ENCODE measurements at regions not wholly inside any gene's neighbourhood (a gene's known extent, or its start where the extent isn't known, plus 50 kb on each side); places are given as distances from the start of the nearest gene placed in this dataset.
"Not testable (repeated sequence)": the region's sequence is repeated elsewhere in the genome, so short reads cannot be mapped to it uniquely, and the experiment has no call there.

DNA sequence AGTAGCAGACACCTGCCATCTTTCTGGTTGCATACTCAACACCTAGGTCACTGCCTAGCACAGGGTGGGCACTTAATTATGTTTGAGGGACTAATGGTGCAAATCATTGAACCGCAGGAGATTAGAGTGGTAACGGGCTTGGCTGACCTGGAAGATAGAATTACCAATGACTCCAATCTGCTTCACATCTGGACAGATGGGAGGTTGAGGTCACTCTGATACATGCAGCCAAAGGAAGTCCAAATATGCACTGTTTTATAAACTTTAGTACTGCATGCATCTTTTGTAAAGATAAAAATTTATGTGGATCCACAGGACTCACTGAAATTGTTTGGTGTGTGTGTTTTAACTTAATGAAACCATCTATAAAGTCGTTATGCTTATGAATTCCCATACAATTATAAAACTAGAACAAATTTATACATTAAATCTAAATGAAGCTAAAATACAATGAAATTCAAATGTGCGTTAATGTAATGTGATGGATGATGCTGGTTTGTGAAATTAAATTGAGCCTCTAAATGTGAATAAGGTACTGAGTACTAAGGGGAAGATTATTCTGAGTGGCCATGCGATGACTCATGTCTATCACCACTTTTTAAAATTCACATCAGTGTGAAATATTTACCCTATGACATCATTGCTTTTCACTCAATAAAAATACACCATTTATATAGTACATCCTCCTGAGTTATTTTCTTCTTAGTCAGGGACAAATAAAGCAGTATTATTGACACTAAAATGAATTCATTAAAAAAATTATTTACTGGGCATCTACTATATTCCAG lies 224.7 kb upstream of the FAM78B start:
- ATAC-seq, result no peak

DNA sequence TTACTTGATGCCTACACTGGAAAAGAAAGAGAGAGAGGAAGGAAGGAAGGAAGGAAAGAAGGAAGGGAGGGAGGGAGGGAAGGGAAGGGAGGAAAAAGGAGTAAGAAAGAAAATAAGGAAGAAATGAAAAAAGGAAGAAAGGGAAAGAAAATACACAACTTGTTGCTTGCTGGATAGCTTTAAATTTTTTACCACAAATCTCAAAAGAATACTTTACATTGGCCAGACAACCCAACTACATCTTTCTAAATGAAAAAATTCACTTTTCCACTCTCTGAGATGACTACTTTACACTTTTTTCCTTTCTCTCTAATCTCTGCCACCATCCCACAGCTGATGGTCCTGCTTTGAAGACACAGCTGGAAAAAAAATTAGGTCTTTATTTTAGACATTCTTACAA lies 228.9 kb upstream of the FAM78B start:
- no peak for TF ChIP-seq PPARA (CRISPR knock-in tag; IDR thresholded peaks at IDR 0.05; ENCODE audit: borderline replicate concordance)
- no peak for TF ChIP-seq ZNF70 (CRISPR knock-in tag; IDR thresholded peaks at IDR 0.05)
- TF ChIP-seq, protein P1, sequence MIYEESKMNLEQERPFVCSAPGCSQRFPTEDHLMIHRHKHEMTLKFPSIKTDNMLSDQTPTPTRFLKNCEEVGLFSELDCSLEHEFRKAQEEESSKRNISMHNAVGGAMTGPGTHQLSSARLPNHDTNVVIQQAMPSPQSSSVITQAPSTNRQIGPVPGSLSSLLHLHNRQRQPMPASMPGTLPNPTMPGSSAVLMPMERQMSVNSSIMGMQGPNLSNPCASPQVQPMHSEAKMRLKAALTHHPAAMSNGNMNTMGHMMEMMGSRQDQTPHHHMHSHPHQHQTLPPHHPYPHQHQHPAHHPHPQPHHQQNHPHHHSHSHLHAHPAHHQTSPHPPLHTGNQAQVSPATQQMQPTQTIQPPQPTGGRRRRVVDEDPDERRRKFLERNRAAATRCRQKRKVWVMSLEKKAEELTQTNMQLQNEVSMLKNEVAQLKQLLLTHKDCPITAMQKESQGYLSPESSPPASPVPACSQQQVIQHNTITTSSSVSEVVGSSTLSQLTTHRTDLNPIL (CRISPR knock-in tag; IDR thresholded peaks at IDR 0.05; ENCODE audit: low read depth), result no peak
- no peak for ATAC-seq

More for the DNA sequence above, 224.7 kb upstream of the FAM78B start:
- TF ChIP-seq SNAI2 (CRISPR knock-in tag; IDR thresholded peaks at IDR 0.05) (no peak), ZNF565 (CRISPR knock-in tag; conservative IDR thresholded peaks at IDR 0.05; ENCODE audit: low read depth) (no peak), OSR1 (CRISPR knock-in tag; IDR thresholded peaks at IDR 0.05) (no peak), ISL1 (CRISPR knock-in tag; IDR thresholded peaks at IDR 0.05) (no peak), ZFP3 (CRISPR knock-in tag; IDR thresholded peaks at IDR 0.05) (no peak), ZC3H10 (CRISPR knock-in tag; IDR thresholded peaks at IDR 0.05) (no peak), TCF4 (CRISPR knock-in tag; IDR thresholded peaks at IDR 0.05; ENCODE audit: borderline replicate concordance) (no peak), RARB (CRISPR knock-in tag; IDR thresholded peaks at IDR 0.05) (no peak), PPARA (CRISPR knock-in tag; IDR thresholded peaks at IDR 0.05; ENCODE audit: borderline replicate concordance) (no peak), TOX (CRISPR knock-in tag; IDR thresholded peaks at IDR 0.05; ENCODE audit: borderline replicate concordance) (no peak), POU6F1 (CRISPR knock-in tag; IDR thresholded peaks at IDR 0.05; ENCODE audit: borderline replicate concordance, low read depth) (no peak)
- TF ChIP-seq, protein P2, sequence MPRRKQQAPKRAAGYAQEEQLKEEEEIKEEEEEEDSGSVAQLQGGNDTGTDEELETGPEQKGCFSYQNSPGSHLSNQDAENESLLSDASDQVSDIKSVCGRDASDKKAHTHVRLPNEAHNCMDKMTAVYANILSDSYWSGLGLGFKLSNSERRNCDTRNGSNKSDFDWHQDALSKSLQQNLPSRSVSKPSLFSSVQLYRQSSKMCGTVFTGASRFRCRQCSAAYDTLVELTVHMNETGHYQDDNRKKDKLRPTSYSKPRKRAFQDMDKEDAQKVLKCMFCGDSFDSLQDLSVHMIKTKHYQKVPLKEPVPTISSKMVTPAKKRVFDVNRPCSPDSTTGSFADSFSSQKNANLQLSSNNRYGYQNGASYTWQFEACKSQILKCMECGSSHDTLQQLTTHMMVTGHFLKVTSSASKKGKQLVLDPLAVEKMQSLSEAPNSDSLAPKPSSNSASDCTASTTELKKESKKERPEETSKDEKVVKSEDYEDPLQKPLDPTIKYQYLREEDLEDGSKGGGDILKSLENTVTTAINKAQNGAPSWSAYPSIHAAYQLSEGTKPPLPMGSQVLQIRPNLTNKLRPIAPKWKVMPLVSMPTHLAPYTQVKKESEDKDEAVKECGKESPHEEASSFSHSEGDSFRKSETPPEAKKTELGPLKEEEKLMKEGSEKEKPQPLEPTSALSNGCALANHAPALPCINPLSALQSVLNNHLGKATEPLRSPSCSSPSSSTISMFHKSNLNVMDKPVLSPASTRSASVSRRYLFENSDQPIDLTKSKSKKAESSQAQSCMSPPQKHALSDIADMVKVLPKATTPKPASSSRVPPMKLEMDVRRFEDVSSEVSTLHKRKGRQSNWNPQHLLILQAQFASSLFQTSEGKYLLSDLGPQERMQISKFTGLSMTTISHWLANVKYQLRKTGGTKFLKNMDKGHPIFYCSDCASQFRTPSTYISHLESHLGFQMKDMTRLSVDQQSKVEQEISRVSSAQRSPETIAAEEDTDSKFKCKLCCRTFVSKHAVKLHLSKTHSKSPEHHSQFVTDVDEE (CRISPR knock-in tag; IDR thresholded peaks at IDR 0.05), result no peak

- ATAC-seq, result not testable (repeated sequence)
Observed at GRCh38 chr1:166409253-166410082, 242.7 kb upstream of the FAM78B start.

DNA sequence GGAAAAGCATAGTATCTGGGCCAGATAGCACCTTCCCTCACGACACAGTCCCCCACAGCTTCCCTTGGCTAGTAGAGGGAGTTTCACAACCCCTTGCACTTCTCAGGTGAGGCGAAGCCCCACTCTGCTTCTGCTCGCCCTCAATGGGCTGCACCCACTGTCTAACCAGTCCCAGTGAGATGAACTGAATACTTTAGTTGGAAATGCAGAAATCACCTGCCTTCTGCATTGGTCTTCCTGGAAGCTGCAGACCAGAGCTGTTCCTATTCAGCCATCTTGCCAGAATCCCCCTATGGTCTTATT lies 243.2 kb upstream of the FAM78B start:
- TF ChIP-seq ISL1 (CRISPR knock-in tag; IDR thresholded peaks at IDR 0.05), result no peak
- no peak for TF ChIP-seq RARB (CRISPR knock-in tag; IDR thresholded peaks at IDR 0.05)
- TF ChIP-seq, protein P3, sequence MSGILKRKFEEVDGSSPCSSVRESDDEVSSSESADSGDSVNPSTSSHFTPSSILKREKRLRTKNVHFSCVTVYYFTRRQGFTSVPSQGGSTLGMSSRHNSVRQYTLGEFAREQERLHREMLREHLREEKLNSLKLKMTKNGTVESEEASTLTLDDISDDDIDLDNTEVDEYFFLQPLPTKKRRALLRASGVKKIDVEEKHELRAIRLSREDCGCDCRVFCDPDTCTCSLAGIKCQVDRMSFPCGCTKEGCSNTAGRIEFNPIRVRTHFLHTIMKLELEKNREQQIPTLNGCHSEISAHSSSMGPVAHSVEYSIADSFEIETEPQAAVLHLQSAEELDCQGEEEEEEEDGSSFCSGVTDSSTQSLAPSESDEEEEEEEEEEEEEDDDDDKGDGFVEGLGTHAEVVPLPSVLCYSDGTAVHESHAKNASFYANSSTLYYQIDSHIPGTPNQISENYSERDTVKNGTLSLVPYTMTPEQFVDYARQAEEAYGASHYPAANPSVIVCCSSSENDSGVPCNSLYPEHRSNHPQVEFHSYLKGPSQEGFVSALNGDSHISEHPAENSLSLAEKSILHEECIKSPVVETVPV (CRISPR knock-in tag; IDR thresholded peaks at IDR 0.05), result no peak
- TF ChIP-seq GLIS3 (CRISPR knock-in tag; IDR thresholded peaks at IDR 0.05), result no peak
- TF ChIP-seq OSR1 (CRISPR knock-in tag; IDR thresholded peaks at IDR 0.05), result no peak
- no peak for TF ChIP-seq ESRRG (CRISPR knock-in tag; IDR thresholded peaks at IDR 0.05)
- no peak for TF ChIP-seq ZFP30 (CRISPR knock-in tag; IDR thresholded peaks at IDR 0.05)
- no peak for TF ChIP-seq PPARA (CRISPR knock-in tag; IDR thresholded peaks at IDR 0.05; ENCODE audit: borderline replicate concordance)
- no peak for TF ChIP-seq ZFP3 (CRISPR knock-in tag; IDR thresholded peaks at IDR 0.05)
- TF ChIP-seq, protein P1 (CRISPR knock-in tag; IDR thresholded peaks at IDR 0.05; ENCODE audit: low read depth), result no peak
- no peak for TF ChIP-seq ZNF565 (CRISPR knock-in tag; conservative IDR thresholded peaks at IDR 0.05; ENCODE audit: low read depth)
- no peak for TF ChIP-seq TCF4 (CRISPR knock-in tag; IDR thresholded peaks at IDR 0.05; ENCODE audit: borderline replicate concordance)
- TF ChIP-seq POU6F1 (CRISPR knock-in tag; IDR thresholded peaks at IDR 0.05; ENCODE audit: borderline replicate concordance, low read depth), result no peak
- TF ChIP-seq ZC3H10 (CRISPR knock-in tag; IDR thresholded peaks at IDR 0.05), result no peak
- no peak for ATAC-seq

DNA sequence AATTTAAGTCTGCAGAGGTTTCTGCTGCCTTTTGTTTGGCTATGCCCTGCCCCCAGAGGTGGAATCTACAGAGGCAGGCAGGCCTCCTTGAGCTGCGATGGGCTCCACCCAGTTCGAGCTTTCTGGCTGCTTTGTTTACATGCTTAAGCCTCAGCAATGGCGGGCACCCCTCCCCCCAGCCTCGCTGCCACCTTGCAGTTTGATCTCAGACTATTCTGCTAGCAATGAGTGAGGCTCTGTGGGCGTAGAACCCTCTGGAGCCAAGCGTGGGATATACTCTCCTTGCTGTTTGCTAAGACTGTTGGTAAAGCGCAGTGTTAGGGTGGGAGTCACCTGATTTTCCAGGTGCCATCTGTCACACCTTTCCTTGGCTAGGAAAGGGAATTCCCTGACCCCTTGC lies 250.0 kb upstream of the FAM78B start:
- ATAC-seq, result not testable (repeated sequence)

All from SK-N-SH treated with all-trans-retinoic acid at 6 μM for 48 hours (cell line).